Gastrocnemius medialis (tissue), 4 donors: ENCODE measurements at regions not wholly inside any gene's neighbourhood (a gene's known extent, or its start where the extent isn't known, plus 50 kb on each side); places are given as distances from the start of the nearest gene placed in this dataset.

Experiments
- POLR2A ChIP-seq, 2 donors: fragments of 450-650 bp; IDR thresholded peaks; one replicate each; pipeline ENCODE4 v1.6.1; 2017; ENCODE audit warnings: antibody characterized with exemption in 2 of 2, mild to moderate bottlenecking in 2 of 2, moderate library complexity in 2 of 2
- TF ChIP-seq, protein P1 (sequence below), 5 experiments: fragments of 450-650 bp in 3 of 5; fragments of 200-600 bp in 2 of 5; sonication (generic) in 2 of 5; IDR thresholded peaks in 4 of 5; conservative IDR thresholded peaks in 1 of 5; 1 replicate in 4 of 5; 2 replicates in 1 of 5; pipeline ENCODE4 v1.5.1; 2016 to 2019; ENCODE audit warnings: antibody characterized with exemption in 5 of 5, mild to moderate bottlenecking in 3 of 5, moderate library complexity in 3 of 5

GRCh38 chr7:19369182-19369581 lies 224.0 kb upstream of the FERD3L start:
- TF ChIP-seq, protein P1, sequence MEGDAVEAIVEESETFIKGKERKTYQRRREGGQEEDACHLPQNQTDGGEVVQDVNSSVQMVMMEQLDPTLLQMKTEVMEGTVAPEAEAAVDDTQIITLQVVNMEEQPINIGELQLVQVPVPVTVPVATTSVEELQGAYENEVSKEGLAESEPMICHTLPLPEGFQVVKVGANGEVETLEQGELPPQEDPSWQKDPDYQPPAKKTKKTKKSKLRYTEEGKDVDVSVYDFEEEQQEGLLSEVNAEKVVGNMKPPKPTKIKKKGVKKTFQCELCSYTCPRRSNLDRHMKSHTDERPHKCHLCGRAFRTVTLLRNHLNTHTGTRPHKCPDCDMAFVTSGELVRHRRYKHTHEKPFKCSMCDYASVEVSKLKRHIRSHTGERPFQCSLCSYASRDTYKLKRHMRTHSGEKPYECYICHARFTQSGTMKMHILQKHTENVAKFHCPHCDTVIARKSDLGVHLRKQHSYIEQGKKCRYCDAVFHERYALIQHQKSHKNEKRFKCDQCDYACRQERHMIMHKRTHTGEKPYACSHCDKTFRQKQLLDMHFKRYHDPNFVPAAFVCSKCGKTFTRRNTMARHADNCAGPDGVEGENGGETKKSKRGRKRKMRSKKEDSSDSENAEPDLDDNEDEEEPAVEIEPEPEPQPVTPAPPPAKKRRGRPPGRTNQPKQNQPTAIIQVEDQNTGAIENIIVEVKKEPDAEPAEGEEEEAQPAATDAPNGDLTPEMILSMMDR (IDR thresholded peaks at IDR 0.05 in 4 of 5, conservative IDR thresholded peaks at IDR 0.05 in 1 of 5): no peak
- no peak for TF ChIP-seq POLR2A (IDR thresholded peaks at IDR 0.05)
